GM20000 (cell line): ENCODE measurements at regions not wholly inside any gene's neighbourhood (a gene's known extent, or its start where the extent isn't known, plus 50 kb on each side); places are given as distances from the start of the nearest gene placed in this dataset.

Experiments used
- DNase-seq: peaks from one replicate; pipeline ENCODE4 v3.0.0; 2012; ENCODE audit warnings: low spot score
- CTCF ChIP-seq: IDR thresholded peaks from 2 replicates; pipeline ENCODE4 v1.5.1; 2012; ENCODE audit warnings: mild to moderate bottlenecking, control low read depth; ENCODE audit errors: extremely low read depth, missing control alignments

- DNase-seq, result peak; percentile 70
- TF ChIP-seq CTCF, result peak; percentile 78
These were observed 74.6 kb downstream of the DMRTA2 start for GRCh38 chr1:50348449-50349241.

- DNase-seq, result no peak
- TF ChIP-seq CTCF, result no peak
These were observed 75.3 kb downstream of the DMRTA2 start for GRCh38 chr1:50347933-50348332.

GRCh38 chr1:50346621-50347020 lies 76.6 kb downstream of the DMRTA2 start:
- no peak for DNase-seq
- TF ChIP-seq CTCF, result no peak

GRCh38 chr1:50343323-50343722 lies 79.9 kb downstream of the DMRTA2 start:
- no peak for TF ChIP-seq CTCF
- DNase-seq, result no peak

- no peak for TF ChIP-seq CTCF
- DNase-seq, result no peak
These were observed 80.7 kb downstream of the DMRTA2 start for GRCh38 chr1:50342525-50342924.

- no peak for DNase-seq
These were observed 88.2 kb downstream of the DMRTA2 start for GRCh38 chr1:50335036-50335435.

GRCh38 chr1:50333595-50333974 lies 89.7 kb downstream of the DMRTA2 start:
- peak; percentile 91 for TF ChIP-seq CTCF
- DNase-seq, result peak; percentile 88

More at GRCh38 chr1:50335036-50335435, 88.2 kb downstream of the DMRTA2 start:
- no peak for TF ChIP-seq CTCF
